ENCODE measurements at regions not wholly inside any gene's neighbourhood (a gene's known extent, or its start where the extent isn't known, plus 50 kb on each side); places are given as distances from the start of the nearest gene placed in this dataset.

GRCh38 chr6:22668717-22669116 is 99.4 kb downstream of the HDGFL1 start:
- TF ChIP-seq CTCF (conservative IDR thresholded peaks at IDR 0.05): no peak
- H3K9me3 Mint-ChIP-seq: no peaks in the 10 kb centered on the region

DNA sequence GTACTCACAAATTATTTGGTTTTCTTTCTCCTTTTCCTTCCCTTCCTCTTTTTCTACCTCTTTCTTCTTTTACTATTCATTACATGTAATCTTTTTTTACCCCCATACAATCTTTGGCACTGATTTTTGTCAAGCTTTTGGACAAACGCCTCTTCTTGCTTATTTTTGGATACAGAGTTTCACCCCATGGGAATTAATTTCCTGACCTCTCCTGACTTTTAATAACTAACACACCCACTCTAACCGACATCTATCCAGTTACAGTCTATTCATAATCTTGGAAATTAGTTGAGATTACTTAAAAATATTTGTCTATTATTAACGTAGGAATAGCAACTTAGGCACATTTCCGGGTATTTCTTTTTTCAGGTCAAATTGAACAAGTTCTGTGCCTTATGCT is 101.2 kb downstream of the HDGFL1 start:
- Mint-ChIP-seq H3K27ac (no peak overlapping the region), H3K4me1 (ENCODE audit: unreplicated experiment) (peaks cover 24% of the 10 kb centered on the region), H3K4me3 (no peak overlapping the region), H3K9me3 (peaks cover 8% of the 10 kb centered on the region), H3K36me3 (no peaks in the 10 kb centered on the region), H3K27me3 (no peaks in the 10 kb centered on the region)
- no peak for TF ChIP-seq CTCF (conservative IDR thresholded peaks at IDR 0.05)
- no peak for DNase-seq (ENCODE audit: extremely low spot score, unreplicated experiment)

More at GRCh38 chr6:22668717-22669116, 99.4 kb downstream of the HDGFL1 start:
- DNase-seq (ENCODE audit: extremely low spot score, unreplicated experiment): no peak
- no peak overlapping the region for H3K27ac Mint-ChIP-seq
- no peak overlapping the region for H3K4me3 Mint-ChIP-seq
- no peaks in the 10 kb centered on the region for H3K27me3 Mint-ChIP-seq
- H3K36me3 Mint-ChIP-seq: no peaks in the 10 kb centered on the region
- H3K4me1 Mint-ChIP-seq (ENCODE audit: unreplicated experiment): peaks cover 24% of the 10 kb centered on the region

DNA sequence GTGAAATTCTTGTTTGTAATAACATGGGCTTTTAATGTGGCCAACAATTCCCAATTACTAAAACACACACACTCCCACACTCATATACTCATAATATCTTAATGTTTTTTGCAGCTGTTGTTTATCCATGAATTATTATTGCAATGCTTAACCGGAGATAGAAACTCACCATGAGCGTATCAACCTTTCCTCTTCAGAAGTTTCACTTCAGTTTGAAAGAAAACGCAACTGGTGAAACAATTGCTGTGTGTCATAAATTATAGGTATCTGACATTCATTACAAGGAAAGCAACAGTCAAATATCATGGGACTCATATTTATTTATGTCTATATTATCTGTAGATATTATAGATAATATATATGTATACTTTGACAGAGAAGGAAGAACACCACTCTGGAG is 104.1 kb downstream of the HDGFL1 start:
- Mint-ChIP-seq H3K9me3 (peaks cover 8% of the 10 kb centered on the region), H3K27me3 (no peaks in the 10 kb centered on the region), H3K4me1 (ENCODE audit: unreplicated experiment) (peaks cover 17% of the 10 kb centered on the region), H3K4me3 (no peak overlapping the region), H3K36me3 (no peaks in the 10 kb centered on the region), H3K27ac (no peak overlapping the region)
- TF ChIP-seq CTCF (conservative IDR thresholded peaks at IDR 0.05): no peak
- no peak for DNase-seq (ENCODE audit: extremely low spot score, unreplicated experiment)

GRCh38 chr6:22680950-22681349 is 111.6 kb downstream of the HDGFL1 start:
- no peaks in the 10 kb centered on the region for H3K36me3 Mint-ChIP-seq
- no peak for TF ChIP-seq CTCF (conservative IDR thresholded peaks at IDR 0.05)
- H3K9me3 Mint-ChIP-seq: no peaks in the 10 kb centered on the region
- H3K27me3 Mint-ChIP-seq: no peaks in the 10 kb centered on the region
- peaks cover 6% of the 10 kb centered on the region for H3K4me1 Mint-ChIP-seq (ENCODE audit: unreplicated experiment)
- H3K4me3 Mint-ChIP-seq: no peak overlapping the region
- H3K27ac Mint-ChIP-seq: no peak overlapping the region
- no peak for DNase-seq (ENCODE audit: extremely low spot score, unreplicated experiment)

DNA sequence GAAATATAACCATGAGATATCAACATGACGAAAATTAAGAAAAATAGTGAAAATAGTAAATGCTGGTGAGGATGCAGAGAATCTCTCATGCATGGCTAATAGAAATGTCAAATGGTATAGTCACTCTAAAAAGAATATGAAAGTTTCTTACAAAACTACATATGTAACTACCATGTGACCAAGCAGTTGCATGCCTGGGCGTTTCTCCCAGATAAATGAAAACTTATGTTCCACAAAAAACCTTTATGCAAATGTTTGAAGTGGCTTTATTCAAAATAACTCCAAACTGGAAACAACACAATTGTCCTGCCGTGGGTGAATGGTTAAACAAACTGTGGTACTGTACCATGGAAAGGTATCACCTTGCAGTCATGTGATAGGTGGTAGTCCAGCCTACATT is 112.4 kb downstream of the HDGFL1 start:
- TF ChIP-seq CTCF (conservative IDR thresholded peaks at IDR 0.05): no peak
- Mint-ChIP-seq H3K4me1 (ENCODE audit: unreplicated experiment) (peaks cover 6% of the 10 kb centered on the region), H3K36me3 (no peaks in the 10 kb centered on the region), H3K27me3 (no peaks in the 10 kb centered on the region), H3K9me3 (no peaks in the 10 kb centered on the region), H3K27ac (no peak overlapping the region), H3K4me3 (no peak overlapping the region)
- DNase-seq (ENCODE audit: extremely low spot score, unreplicated experiment): no peak

DNA sequence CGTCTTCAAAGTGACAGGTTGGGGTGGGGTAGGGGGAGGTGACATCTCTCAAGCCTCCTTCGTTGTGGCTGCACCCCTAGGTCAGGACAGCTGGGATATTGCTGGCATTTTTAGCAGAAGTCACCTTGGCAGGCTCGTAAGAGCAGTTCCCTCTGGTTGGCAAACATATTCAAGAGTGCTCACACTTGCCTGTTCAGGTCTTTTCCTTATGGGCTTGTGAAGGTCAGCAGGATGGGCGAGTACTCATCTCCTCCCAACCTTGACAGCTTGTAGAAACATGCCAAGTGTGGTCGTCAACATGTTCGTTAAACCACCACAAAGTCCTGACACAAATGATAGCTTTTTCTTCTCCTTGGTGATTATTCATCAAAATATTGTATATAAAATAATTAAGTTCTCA is 113.6 kb downstream of the HDGFL1 start:
- DNase-seq (ENCODE audit: extremely low spot score, unreplicated experiment): no peak
- peaks cover 6% of the 10 kb centered on the region for H3K4me1 Mint-ChIP-seq (ENCODE audit: unreplicated experiment)
- TF ChIP-seq CTCF (conservative IDR thresholded peaks at IDR 0.05): no peak
- no peaks in the 10 kb centered on the region for H3K27me3 Mint-ChIP-seq
- no peak overlapping the region for H3K4me3 Mint-ChIP-seq
- H3K9me3 Mint-ChIP-seq: no peaks in the 10 kb centered on the region
- H3K36me3 Mint-ChIP-seq: no peaks in the 10 kb centered on the region
- no peak overlapping the region for H3K27ac Mint-ChIP-seq

Measured in type B pancreatic cell (in vitro differentiated cells).